ENCODE measurements at regions not wholly inside any gene's neighbourhood (a gene's known extent, or its start where the extent isn't known, plus 50 kb on each side); places are given as distances from the start of the nearest gene placed in this dataset.

- Histone ChIP-seq H2BK12ac (ENCODE audit: insufficient read length, low read depth, low read length) (no peak overlapping the region), H2BK5ac (ENCODE audit: insufficient read length, low read length) (no peak overlapping the region), H3K9me3 (ENCODE audit: control insufficient read depth, low read depth, low read length) (no peaks in the 10 kb centered on the region), H2BK15ac (ENCODE audit: low read depth, low read length) (no peak overlapping the region), H2BK20ac (ENCODE audit: low read depth, low read length, poor library complexity, severe bottlenecking) (no peak overlapping the region), H2BK120ac (ENCODE audit: low read depth, low read length, poor library complexity, severe bottlenecking) (no peak overlapping the region), H3K9ac (ENCODE audit: extremely low read depth, insufficient read length, low read length) (no peak overlapping the region), H3K79me2 (ENCODE audit: insufficient read depth, low read length) (no peaks in the 10 kb centered on the region), H4K20me1 (ENCODE audit: control insufficient read depth, insufficient read depth, insufficient read length) (no peaks in the 10 kb centered on the region), H3K4ac (ENCODE audit: low read depth, low read length) (no peak overlapping the region), H3K23ac (ENCODE audit: insufficient read length, low read depth, low read length) (no peak overlapping the region), H3T11ph (ENCODE audit: low read length) (no peak overlapping the region), H3K27me3 (ENCODE audit: insufficient read depth, low read length) (no peaks in the 10 kb centered on the region), H3K27ac (ENCODE audit: insufficient read length, low read depth, low read length) (no peak overlapping the region), H2AFZ (ENCODE audit: low read length) (no peak overlapping the region), H4K5ac (ENCODE audit: insufficient read length, low read depth, low read length) (no peak overlapping the region), H3K14ac (ENCODE audit: insufficient read depth, low read length) (no peak overlapping the region), H3K4me1 (ENCODE audit: insufficient read depth, low read length) (peaks cover 8% of the 10 kb centered on the region), H3K56ac (ENCODE audit: insufficient read length, low read depth, low read length) (no peak overlapping the region), H3K18ac (ENCODE audit: insufficient read length, low read depth, low read length) (no peak overlapping the region), H2AK5ac (ENCODE audit: insufficient read length, low read length) (no peak overlapping the region), H3K79me1 (ENCODE audit: insufficient read depth, low read depth, low read length, poor library complexity, severe bottlenecking) (no peaks in the 10 kb centered on the region), H3K23me2 (ENCODE audit: insufficient read length, low read depth, low read length, poor library complexity, severe bottlenecking) (no peaks in the 10 kb centered on the region), H4K91ac (ENCODE audit: insufficient read length, low read depth, low read length) (no peak overlapping the region), H3K4me2 (ENCODE audit: insufficient read depth, insufficient read length, low read length) (no peak overlapping the region), H4K8ac (replicated peaks; ENCODE audit: insufficient read length, low read depth, low read length) (no peak overlapping the region)
- no CpG with 5 or more reads among the region's 5 CpGs for whole genome bisulfite sequencing (ENCODE audit: extremely low coverage, insufficient read length, low lambda C conversion rate)
- no peak overlapping the region for H3K4me3 Mint-ChIP-seq
- TF ChIP-seq CTCF (conservative IDR thresholded peaks at IDR 0.05) = no peak
- peaks cover 0 to 2% of the 10 kb centered on the region in 2 experiments; a peak in 2 of 5 replicates for H3K9me3 Mint-ChIP-seq
- no peaks in the 10 kb centered on the region for H3K27me3 Mint-ChIP-seq (ENCODE audit: low read depth)
- DNase-seq = no peak
- H3K27ac Mint-ChIP-seq = no peak overlapping the region
- H3K36me3 Mint-ChIP-seq (ENCODE audit: insufficient read depth in 1 of 3, low read depth in 3 of 3) = no peaks in the 10 kb centered on the region
- H3K4me1 Mint-ChIP-seq = peaks cover 30 to 39% of the 10 kb centered on the region in 2 experiments
These were observed 90.2 kb upstream of the ITGB1 start for GRCh38 chr10:33048223-33048622.

Measured in H9 (cell line).